Liver (tissue), 8 donors: ENCODE measurements at regions not wholly inside any gene's neighbourhood (a gene's known extent, or its start where the extent isn't known, plus 50 kb on each side); places are given as distances from the start of the nearest gene placed in this dataset.

Experiments
- DNase-seq: peaks from one replicate; pipeline ENCODE4 v3.0.0-alpha.2; 2017; ENCODE audit warnings: low spot score
- H3K27ac ChIP-seq, 2 donors: one replicate each; pipeline ENCODE4 v1.7.0; 2013; ENCODE audit warnings: inconsistent platforms in 2 of 2, low read length in 2 of 2, control low read depth in 1 of 2, low read depth in 1 of 2, mild to moderate bottlenecking in 1 of 2
- H3K27me3 ChIP-seq, 4 donors: one replicate each; pipeline versions ENCODE4 v1.6.1 to v1.7.0; 2013; ENCODE audit warnings: low read length in 3 of 4, inconsistent platforms in 1 of 4, mild to moderate bottlenecking in 1 of 4, moderate library complexity in 1 of 4; ENCODE audit not compliant: control insufficient read depth in 4 of 4, insufficient read depth in 4 of 4
- H3K36me3 ChIP-seq, 4 donors: one replicate each; pipeline versions ENCODE4 v1.6.1 to v1.7.0; 2013; ENCODE audit warnings: low read length in 3 of 4, mild to moderate bottlenecking in 3 of 4, low read depth in 1 of 4, moderate library complexity in 1 of 4; ENCODE audit not compliant: control insufficient read depth in 4 of 4, insufficient read depth in 3 of 4
- H3K4me1 ChIP-seq, 4 donors: one replicate each; pipeline versions ENCODE4 v1.6.1 to v1.7.0; 2013; ENCODE audit warnings: low read length in 3 of 4, mild to moderate bottlenecking in 3 of 4, moderate library complexity in 1 of 4; ENCODE audit not compliant: control insufficient read depth in 4 of 4, insufficient read depth in 4 of 4
- H3K4me3 ChIP-seq, 3 donors: one replicate each; pipeline versions ENCODE4 v1.6.1 to v1.7.0; 2013; ENCODE audit warnings: low read length in 3 of 3, control low read depth in 1 of 3, low read depth in 1 of 3, mild to moderate bottlenecking in 1 of 3
- H3K9ac ChIP-seq, 2 donors: one replicate each; pipeline ENCODE4 v1.7.0; 2013; ENCODE audit warnings: low read length in 2 of 2, mild to moderate bottlenecking in 2 of 2, moderate library complexity in 2 of 2, control low read depth in 1 of 2, low read depth in 1 of 2
- H3K9me3 ChIP-seq, 4 donors: one replicate each; pipeline versions ENCODE4 v1.6.1 to v1.7.0; 2013; ENCODE audit warnings: low read length in 3 of 4; ENCODE audit not compliant: control insufficient read depth in 4 of 4
- ATF3 ChIP-seq: IDR thresholded peaks from 2 replicates; pipeline ENCODE4 v1.6.1; 2016; ENCODE audit warnings: antibody characterized with exemption
- CTCF ChIP-seq: fragments of 150-350 bp; IDR thresholded peaks from 2 replicates; pipeline ENCODE4 v1.5.1; 2017; ENCODE audit warnings: improper control_type of control experiment, low read depth, low read length; ENCODE audit not compliant: missing input control
- EGR1 ChIP-seq, 2 donors: IDR thresholded peaks; 2 replicates each; pipeline ENCODE4 v1.6.1; 2016 to 2018; ENCODE audit warnings: antibody characterized with exemption in 2 of 2, low read depth in 2 of 2
- FOXA1 ChIP-seq: IDR thresholded peaks from 2 replicates; pipeline ENCODE4 v1.6.1; 2016; ENCODE audit warnings: antibody characterized with exemption
- FOXA2 ChIP-seq: IDR thresholded peaks from 2 replicates; pipeline ENCODE4 v1.6.1; 2016; ENCODE audit warnings: antibody characterized with exemption
- GABPA ChIP-seq, 2 donors: IDR thresholded peaks in 1 of 2; conservative IDR thresholded peaks in 1 of 2; 2 replicates each; pipeline ENCODE4 v1.6.1; 2016; ENCODE audit warnings: antibody characterized with exemption in 2 of 2, mild to moderate bottlenecking in 1 of 2, moderate library complexity in 1 of 2
- HNF4A ChIP-seq, 2 donors: conservative IDR thresholded peaks; 2 replicates each; pipeline ENCODE4 v1.6.1; 2016; ENCODE audit warnings: antibody characterized with exemption in 2 of 2, mild to moderate bottlenecking in 2 of 2
- HNF4G ChIP-seq: IDR thresholded peaks from 2 replicates; pipeline ENCODE4 v1.6.1; 2016; ENCODE audit warnings: antibody characterized with exemption
- JUND ChIP-seq, 2 donors: IDR thresholded peaks; 2 replicates each; pipeline ENCODE4 v1.6.1; 2016; ENCODE audit warnings: antibody characterized with exemption in 2 of 2
- MAX ChIP-seq: IDR thresholded peaks from 2 replicates; pipeline ENCODE4 v1.6.1; 2016; ENCODE audit warnings: antibody characterized with exemption
- NR2F2 ChIP-seq: IDR thresholded peaks from 2 replicates; pipeline ENCODE4 v1.6.1; 2016; ENCODE audit warnings: antibody characterized with exemption
- RAD21 ChIP-seq, 2 donors: IDR thresholded peaks; 2 replicates each; pipeline ENCODE4 v1.6.1; 2016; ENCODE audit warnings: antibody characterized with exemption in 2 of 2, mild to moderate bottlenecking in 2 of 2
- REST ChIP-seq: IDR thresholded peaks from 2 replicates; pipeline ENCODE4 v1.6.1; 2016; ENCODE audit warnings: antibody characterized with exemption, mild to moderate bottlenecking
- RXRA ChIP-seq, 2 donors: IDR thresholded peaks; 2 replicates each; pipeline ENCODE4 v1.6.1; 2017 to 2018; ENCODE audit warnings: antibody characterized with exemption in 2 of 2, mild to moderate bottlenecking in 1 of 2
- SP1 ChIP-seq: IDR thresholded peaks from 2 replicates; pipeline ENCODE4 v1.6.1; 2018; ENCODE audit warnings: antibody characterized with exemption, mild to moderate bottlenecking
- TAF1 ChIP-seq: conservative IDR thresholded peaks from 2 replicates; pipeline ENCODE4 v1.6.1; 2016; ENCODE audit warnings: antibody characterized with exemption, mild to moderate bottlenecking
- YY1 ChIP-seq: IDR thresholded peaks from 2 replicates; pipeline ENCODE4 v1.6.1; 2016; ENCODE audit warnings: antibody characterized with exemption, mild to moderate bottlenecking
- ZBTB33 ChIP-seq: IDR thresholded peaks from 2 replicates; pipeline ENCODE4 v1.6.1; 2016; ENCODE audit warnings: antibody characterized with exemption
- WGBS: extraction: QIAGEN DNeasy Blood & Tissue Kit; methylation state at CpG from one replicate; pipeline ENCODE4 v1.1.7; 2013; 5-methylcytosine and 5-hydroxymethylcytosine counted together
- donor health status: healthy.
- donor health status: healthy.
- donor health status: healthy.
- donor health status: healthy.
- donor health status: healthy.

DNA sequence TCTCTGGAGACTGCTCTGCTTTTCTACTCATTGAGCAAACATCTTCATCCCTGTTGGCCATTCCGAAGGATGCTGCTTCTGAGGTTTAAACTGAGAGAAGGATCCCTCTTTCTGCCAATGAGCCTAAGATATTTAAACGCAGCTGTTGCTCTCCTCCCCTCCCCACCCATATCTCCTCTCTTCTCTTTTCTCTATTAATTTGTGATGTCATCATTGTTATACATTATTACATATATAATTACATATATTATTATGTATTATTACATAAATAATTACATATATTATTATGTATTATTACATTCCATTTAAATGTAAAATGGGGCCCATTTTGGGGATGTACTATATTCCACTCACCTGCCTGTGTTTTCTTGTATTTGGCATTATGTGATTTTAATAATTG lies 82.7 kb upstream of the JUN start:
- no peaks in the 10 kb centered on the region for H3K36me3 ChIP-seq
- no peak for DNase-seq
- no peaks in the 10 kb centered on the region for H3K4me1 ChIP-seq
- WGBS: 95% methylated on average over 2 of the region's 2 CpGs
- no peak overlapping the region for H3K4me3 ChIP-seq
- H3K27me3 ChIP-seq: no peaks in the 10 kb centered on the region
- H3K9ac ChIP-seq: no peak overlapping the region
- no peak overlapping the region for H3K27ac ChIP-seq
- no peaks in the 10 kb centered on the region for H3K9me3 ChIP-seq
- TF ChIP-seq HNF4A (conservative IDR thresholded peaks at IDR 0.05): no peak
- no peak for TF ChIP-seq RAD21 (IDR thresholded peaks at IDR 0.05)
- no peak for TF ChIP-seq SP1
- no peak for TF ChIP-seq RXRA (IDR thresholded peaks at IDR 0.05)
- no peak for TF ChIP-seq TAF1
- no peak for TF ChIP-seq ZBTB33
- TF ChIP-seq HNF4G: no peak

DNA sequence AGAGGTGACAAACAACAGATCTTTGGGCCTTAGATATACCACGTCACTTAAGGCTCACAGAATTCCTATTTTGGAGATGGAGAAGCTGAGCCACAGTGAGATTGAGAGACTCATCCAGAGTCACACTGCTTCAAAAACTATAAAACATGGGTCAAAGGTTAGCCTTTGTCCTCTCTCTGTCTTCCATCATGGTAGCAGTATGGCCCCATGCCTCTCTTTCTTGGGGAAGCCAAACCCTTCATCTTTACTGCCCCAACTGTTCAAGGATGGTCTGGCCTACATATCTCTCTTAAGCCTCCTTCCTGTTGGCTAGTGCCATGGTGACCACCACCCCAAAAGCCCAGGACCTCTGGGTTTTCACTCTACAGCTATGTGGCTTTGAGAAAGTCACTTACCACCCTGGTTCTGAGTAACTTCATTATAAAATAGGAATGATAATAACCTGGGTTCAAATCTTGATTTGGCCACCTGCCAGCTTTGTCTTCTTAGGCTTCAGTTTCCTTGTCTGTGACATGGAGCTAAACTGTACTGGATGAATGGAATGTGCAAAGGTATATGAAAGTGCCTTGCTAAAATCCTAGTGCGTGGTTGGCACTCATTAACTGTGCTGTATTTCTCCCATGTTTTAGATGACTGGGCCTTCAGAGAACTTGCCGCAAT lies 85.9 kb upstream of the JUN start:
- DNase-seq: no peak
- H3K4me3 ChIP-seq: no peak overlapping the region
- H3K4me1 ChIP-seq: no peaks in the 10 kb centered on the region
- no peak for TF ChIP-seq HNF4A (conservative IDR thresholded peaks at IDR 0.05)
- TF ChIP-seq EGR1 (IDR thresholded peaks at IDR 0.05; ENCODE audit: low read depth in 2 of 2): no peak
- no peak for TF ChIP-seq GABPA (IDR thresholded peaks at IDR 0.05 in 1 of 2, conservative IDR thresholded peaks at IDR 0.05 in 1 of 2)
- no peak for TF ChIP-seq ZBTB33
- no peak for TF ChIP-seq TAF1
- no peak overlapping the region for H3K9ac ChIP-seq
- no peaks in the 10 kb centered on the region for H3K36me3 ChIP-seq
- H3K27me3 ChIP-seq: no peaks in the 10 kb centered on the region
- H3K9me3 ChIP-seq: no peaks in the 10 kb centered on the region
- 91% methylated on average over 3 of the region's 3 CpGs for WGBS
- no peak overlapping the region for H3K27ac ChIP-seq

DNA sequence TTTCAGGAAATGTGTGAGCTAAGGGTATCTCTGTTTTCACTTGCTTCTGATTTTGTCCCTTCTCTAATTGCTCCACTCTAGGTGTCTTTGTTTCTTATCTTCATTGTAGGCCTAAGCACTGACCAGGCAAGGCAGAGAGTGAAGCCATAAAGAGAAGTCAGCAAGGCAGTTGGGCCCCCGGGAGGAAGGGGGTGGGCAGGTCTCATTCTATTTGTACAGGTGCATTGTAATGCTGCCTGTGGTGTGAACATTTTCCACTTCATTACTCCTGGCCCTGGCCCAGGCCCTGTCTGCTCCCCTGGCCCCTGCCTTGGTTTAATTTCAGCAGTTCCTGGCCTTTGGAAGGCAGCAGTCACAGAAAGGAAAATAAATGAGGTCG lies 86.4 kb upstream of the JUN start:
- H3K27me3 ChIP-seq: no peaks in the 10 kb centered on the region
- 81% methylated on average over 2 of the region's 2 CpGs for WGBS
- no peaks in the 10 kb centered on the region for H3K9me3 ChIP-seq
- no peak overlapping the region for H3K27ac ChIP-seq
- no peak overlapping the region for H3K9ac ChIP-seq
- no peaks in the 10 kb centered on the region for H3K4me1 ChIP-seq
- TF ChIP-seq RXRA (IDR thresholded peaks at IDR 0.05): no peak
- no peak for TF ChIP-seq NR2F2
- TF ChIP-seq SP1: no peak
- TF ChIP-seq TAF1: no peak
- TF ChIP-seq HNF4A (conservative IDR thresholded peaks at IDR 0.05): no peak
- TF ChIP-seq ATF3: no peak
- no peak for TF ChIP-seq CTCF
- TF ChIP-seq HNF4G: no peak
- TF ChIP-seq YY1: no peak
- no peak for TF ChIP-seq EGR1 (IDR thresholded peaks at IDR 0.05; ENCODE audit: low read depth in 2 of 2)
- no peak for TF ChIP-seq MAX
- no peak for TF ChIP-seq FOXA1
- no peak for TF ChIP-seq GABPA (IDR thresholded peaks at IDR 0.05 in 1 of 2, conservative IDR thresholded peaks at IDR 0.05 in 1 of 2)
- no peak for TF ChIP-seq REST
- TF ChIP-seq FOXA2: no peak
- no peak for TF ChIP-seq JUND (IDR thresholded peaks at IDR 0.05)
- no peak overlapping the region for H3K4me3 ChIP-seq
- DNase-seq: no peak
- no peaks in the 10 kb centered on the region for H3K36me3 ChIP-seq
